K562 (cell line): ENCODE measurements at regions not wholly inside any gene's neighbourhood (a gene's known extent, or its start where the extent isn't known, plus 50 kb on each side); places are given as distances from the start of the nearest gene placed in this dataset.

ENCODE experiments used
- ATAC-seq: fragments of 200-7000 bp; cut with Tn5 transposase; 3 replicates; pipeline ENCODE4 v1.9.1; 2020; ENCODE audit warnings: moderate library complexity
- BruUV-seq: library from RNA; stranded (reverse); fragments of 400-500 nt; replicated peaks from 2 replicates; lab custom pipeline; 2021; lab: Mats Ljungman, UMichigan
- CTCF ChIA-PET: fragments of 300-600 bp; formaldehyde crosslinking; extraction: SDS; loops from one replicate; lab custom pipeline; 2021; ENCODE audit warnings: low intra/inter-chr PET ratio; lab: Yijun Ruan, JAX
- POLR2A ChIA-PET: fragments of 300-600, 350-650 bp; sonication (Branson Sonifier 250); formaldehyde crosslinking; extraction: SDS; loops from one replicate; lab custom pipeline; 2021; ENCODE audit warnings: antibody characterized with exemption, inconsistent platforms; lab: Yijun Ruan, JAX
- DNase-seq, 4 experiments: peaks; one replicate each; pipeline versions ENCODE4 v3.0.0 to v3.0.0-alpha.2; 2011 to 2018; ENCODE audit warnings: low spot score in 3 of 4, mixed read lengths in 3 of 4; ENCODE audit errors: extremely low read depth in 1 of 4
- FAIRE-seq: peaks from 2 replicates; lab custom pipeline; 2011; peaks lifted over from hg19 to GRCh38; lab: Jason Lieb, UNC
- H2AFZ ChIP-seq: 2 replicates; pipeline ENCODE4 v1.6.0; 2011; ENCODE audit warnings: low read depth, low read length, control low read depth, inconsistent platforms
- H3K27ac ChIP-seq: fragments of 200-600 bp; 3 replicates; pipeline ENCODE4 v1.8.0; 2011; ENCODE audit warnings: low read depth, mild to moderate bottlenecking, control low read depth, inconsistent platforms, low read length, moderate library complexity, mixed read lengths; ENCODE audit errors: extremely low read depth
- H3K27me3 ChIP-seq, 2 experiments: fragments of 300-600 bp in 1 of 2; 2 replicates in 1 of 2; 3 replicates in 1 of 2; pipeline versions ENCODE4 v1.6.0 to v1.8.0; 2011; ENCODE audit warnings: inconsistent platforms in 2 of 2, low read length in 2 of 2, mild to moderate bottlenecking in 1 of 2, mixed read lengths in 1 of 2, moderate library complexity in 1 of 2; ENCODE audit not compliant: control insufficient read depth in 2 of 2, insufficient read depth in 2 of 2
- H3K36me3 ChIP-seq: fragments of 300-600 bp; 3 replicates; pipeline ENCODE4 v1.8.0; 2011; ENCODE audit warnings: mild to moderate bottlenecking, low read length, inconsistent platforms; ENCODE audit not compliant: control insufficient read depth, insufficient read depth
- H3K4me1 ChIP-seq, 2 experiments: fragments of 200-600 bp in 1 of 2; replicated peaks in 1 of 2; 2 replicates in 1 of 2; 3 replicates in 1 of 2; pipeline versions ENCODE4 v1.5.1 to v1.8.0; 2011; ENCODE audit warnings: inconsistent platforms in 2 of 2, low read length in 2 of 2, mild to moderate bottlenecking in 1 of 2, mixed read lengths in 1 of 2, moderate library complexity in 1 of 2; ENCODE audit not compliant: control insufficient read depth in 2 of 2, insufficient read depth in 2 of 2
- H3K4me2 ChIP-seq: 2 replicates; pipeline ENCODE4 v1.6.1; 2011; ENCODE audit warnings: low read length, control low read depth, inconsistent platforms, mixed read lengths; ENCODE audit not compliant: insufficient read depth
- H3K4me3 ChIP-seq: fragments of 200-600 bp; sonication (generic), shearing (Covaris generic); 2 replicates; pipeline ENCODE4 v1.5.1; 2016; ENCODE audit warnings: control low read depth, inconsistent platforms
- H3K79me2 ChIP-seq: fragments of 200-600 bp; 3 replicates; pipeline ENCODE4 v1.8.0; 2011; ENCODE audit warnings: low read length, inconsistent platforms; ENCODE audit not compliant: control insufficient read depth, insufficient read depth
- H3K9ac ChIP-seq, 2 experiments: 2 replicates each; pipeline versions ENCODE4 v1.6.0 to v1.6.1; 2011; ENCODE audit warnings: low read depth in 2 of 2, low read length in 2 of 2, control low read depth in 1 of 2, inconsistent platforms in 1 of 2, mild to moderate bottlenecking in 1 of 2, mixed read lengths in 1 of 2; ENCODE audit not compliant: insufficient read depth in 1 of 2
- H3K9me1 ChIP-seq: one replicate; pipeline ENCODE4 v1.6.0; 2011; ENCODE audit warnings: inconsistent platforms, mild to moderate bottlenecking, low read length, moderate library complexity; ENCODE audit not compliant: control insufficient read depth, insufficient read depth
- H3K9me3 ChIP-seq: replicated peaks from 2 replicates; pipeline ENCODE4 v1.5.1; 2011; ENCODE audit warnings: low read depth, low read length, inconsistent platforms; ENCODE audit not compliant: control insufficient read depth, insufficient read depth
- H4K20me1 ChIP-seq: replicated peaks from 2 replicates; pipeline ENCODE4 v1.6.1; 2011; ENCODE audit warnings: low read length, inconsistent platforms, mixed read lengths; ENCODE audit not compliant: control insufficient read depth, insufficient read depth
- BRCA1 ChIP-seq, 2 experiments: fragments of 450-650 bp in 1 of 2; sonication (generic) in 1 of 2; formaldehyde crosslinking in 1 of 2; IDR thresholded peaks; 2 replicates each; pipeline versions ENCODE4 v1.5.0 to v1.6.1; 2017 to 2020; ENCODE audit warnings: mild to moderate bottlenecking in 1 of 2, missing genetic modification reagents in 1 of 2
- CBX5 ChIP-seq: IDR thresholded peaks from 2 replicates; pipeline ENCODE4 v1.6.1; 2014; ENCODE audit warnings: low read depth, borderline replicate concordance
- ELF2 ChIP-seq: fragments of 250-450 bp; sonication (Bioruptor Pico); IDR thresholded peaks from 2 replicates; pipeline ENCODE4 v1.5.0; 2021; ENCODE audit warnings: mild to moderate bottlenecking
- HIVEP1 ChIP-seq: fragments of 250-450 bp; sonication (Bioruptor Pico); IDR thresholded peaks from 2 replicates; pipeline ENCODE4 v1.4.0; 2020; ENCODE audit warnings: mild to moderate bottlenecking
- PRMT5 ChIP-seq: sonication (generic); formaldehyde crosslinking; IDR thresholded peaks from 2 replicates; pipeline ENCODE4 v1.5.0; 2020; ENCODE audit warnings: missing genetic modification reagents
- PTTG1 ChIP-seq: fragments of 450-650 bp; IDR thresholded peaks from 2 replicates; pipeline ENCODE4 v1.6.1; 2016; ENCODE audit warnings: low read depth, mild to moderate bottlenecking, missing genetic modification characterization, missing compliant biosample characterization
- SMARCB1 ChIP-seq: IDR thresholded peaks from 2 replicates; pipeline ENCODE4 v1.6.1; 2011; ENCODE audit warnings: improper control_type of control experiment, low read depth; ENCODE audit not compliant: insufficient read length
- TFAM ChIP-seq: fragments of 250-450 bp; sonication (Bioruptor Pico); conservative IDR thresholded peaks from 2 replicates; pipeline ENCODE4 v1.5.0; 2021; ENCODE audit warnings: mild to moderate bottlenecking, moderate library complexity
- ZBTB17 ChIP-seq: fragments of 450-650 bp; formaldehyde crosslinking; IDR thresholded peaks from 2 replicates; pipeline ENCODE4 v1.4.0; 2020; ENCODE audit warnings: mild to moderate bottlenecking
- WGBS: fragments of 100-300 bp; shearing (Covaris generic); methylation state at CpG from one replicate; pipeline ENCODE4 v1.1.6; 2016; ENCODE audit warnings: low coverage, mixed read lengths; ENCODE audit not compliant: insufficient coverage; ENCODE audit errors: missing lambda C conversion rate; 5-methylcytosine and 5-hydroxymethylcytosine counted together
- in situ Hi-C: fragments of 300-500 bp; cut with MboI; formaldehyde crosslinking; loops from 4 replicates; pipeline ENCODE4 v1.15.0; 2018; ENCODE audit warnings: inconsistent platforms, mixed read lengths
- intact Hi-C: fragments of 100-400 bp; cut with micrococcal nuclease; formaldehyde crosslinking; loops from 2 replicates; pipeline ENCODE4 v1.14.2; 2022
- TF ChIP-seq, protein P1 (sequence below): fragments of 450-650 bp; IDR thresholded peaks from 2 replicates; pipeline ENCODE4 v1.6.1; 2016; ENCODE audit warnings: borderline replicate concordance

DNA sequence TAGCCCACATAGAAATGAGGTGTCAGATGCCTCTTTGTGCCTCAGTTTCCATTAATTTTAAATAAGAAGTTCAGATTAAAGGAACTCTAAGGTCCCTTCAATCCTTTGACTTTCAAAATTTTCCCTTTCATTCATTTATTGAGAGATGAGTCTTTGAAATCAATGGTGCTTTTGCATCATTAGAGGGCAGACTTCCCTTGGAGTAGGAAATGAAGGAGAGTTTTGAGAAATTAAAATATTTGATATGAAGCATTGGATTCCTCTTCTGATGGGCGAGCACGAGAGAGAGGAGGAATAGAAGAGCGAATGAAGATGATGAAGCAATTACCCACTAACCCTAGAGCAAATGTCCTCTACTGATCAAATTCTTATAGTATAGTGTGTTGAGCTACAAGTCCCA is 105.7 kb downstream of the EDN1 start:
- no peak overlapping the region for H3K9ac ChIP-seq
- no peak overlapping the region for H3K4me2 ChIP-seq
- TF ChIP-seq TFAM (no peak), ZBTB17 (no peak), PRMT5 (CRISPR knock-in tag) (no peak)
- TF ChIP-seq, protein P1, sequence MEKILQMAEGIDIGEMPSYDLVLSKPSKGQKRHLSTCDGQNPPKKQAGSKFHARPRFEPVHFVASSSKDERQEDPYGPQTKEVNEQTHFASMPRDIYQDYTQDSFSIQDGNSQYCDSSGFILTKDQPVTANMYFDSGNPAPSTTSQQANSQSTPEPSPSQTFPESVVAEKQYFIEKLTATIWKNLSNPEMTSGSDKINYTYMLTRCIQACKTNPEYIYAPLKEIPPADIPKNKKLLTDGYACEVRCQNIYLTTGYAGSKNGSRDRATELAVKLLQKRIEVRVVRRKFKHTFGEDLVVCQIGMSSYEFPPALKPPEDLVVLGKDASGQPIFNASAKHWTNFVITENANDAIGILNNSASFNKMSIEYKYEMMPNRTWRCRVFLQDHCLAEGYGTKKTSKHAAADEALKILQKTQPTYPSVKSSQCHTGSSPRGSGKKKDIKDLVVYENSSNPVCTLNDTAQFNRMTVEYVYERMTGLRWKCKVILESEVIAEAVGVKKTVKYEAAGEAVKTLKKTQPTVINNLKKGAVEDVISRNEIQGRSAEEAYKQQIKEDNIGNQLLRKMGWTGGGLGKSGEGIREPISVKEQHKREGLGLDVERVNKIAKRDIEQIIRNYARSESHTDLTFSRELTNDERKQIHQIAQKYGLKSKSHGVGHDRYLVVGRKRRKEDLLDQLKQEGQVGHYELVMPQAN, result no peak
- H3K4me1 ChIP-seq, result no peaks in the 10 kb centered on the region
- WGBS, result 0% methylated on average over 3 of the region's 3 CpGs
- ChIA-PET CTCF (no interaction called here), POLR2A (no interaction called here)
- H3K27ac ChIP-seq, result no peak overlapping the region
- ATAC-seq (no peak), FAIRE-seq (no peak), DNase-seq (no peak)
- H3K36me3 ChIP-seq, result no peaks in the 10 kb centered on the region
- H4K20me1 ChIP-seq, result no peaks in the 10 kb centered on the region
- H2AFZ ChIP-seq, result no peak overlapping the region
- no TSS peak for BruUV-seq
- H3K4me3 ChIP-seq, result no peak overlapping the region
- no peaks in the 10 kb centered on the region for H3K79me2 ChIP-seq
- no peaks in the 10 kb centered on the region for H3K9me3 ChIP-seq
- intact Hi-C loops, result no loop called here
- no peaks in the 10 kb centered on the region for H3K9me1 ChIP-seq
- in situ Hi-C loops, result no loop called here
- H3K27me3 ChIP-seq, result no peaks in the 10 kb centered on the region

DNA sequence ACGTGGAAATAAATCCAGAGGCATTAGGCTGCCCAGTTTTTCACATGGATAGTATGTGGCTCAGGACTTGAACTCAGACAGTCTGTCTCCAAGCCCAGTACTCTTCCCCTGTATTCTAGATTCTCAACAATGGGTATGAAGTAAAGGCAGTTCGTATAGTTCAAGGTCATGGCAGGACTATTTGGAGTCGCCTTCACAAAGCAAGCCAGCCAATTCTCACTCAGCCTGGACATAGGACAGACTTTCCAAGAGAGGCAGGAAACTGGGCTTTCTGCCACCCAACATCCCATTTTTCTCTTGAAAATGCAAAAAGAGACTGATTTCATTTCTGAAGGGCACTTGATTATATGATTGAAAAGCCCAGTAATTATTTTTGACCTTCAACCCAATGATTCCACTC is 111.0 kb downstream of the EDN1 start:
- WGBS, result 1% methylated on average over 3 of the region's 3 CpGs
- Histone ChIP-seq H3K9me1 (no peaks in the 10 kb centered on the region), H2AFZ (no peak overlapping the region), H3K4me3 (no peak overlapping the region), H3K79me2 (no peaks in the 10 kb centered on the region), H3K9ac (no peak overlapping the region), H3K4me2 (no peak overlapping the region), H4K20me1 (no peaks in the 10 kb centered on the region), H3K27ac (no peak overlapping the region), H3K9me3 (no peaks in the 10 kb centered on the region), H3K36me3 (no peaks in the 10 kb centered on the region), H3K27me3 (no peaks in the 10 kb centered on the region), H3K4me1 (no peaks in the 10 kb centered on the region)
- DNase-seq, result no peak
- in situ Hi-C loops, result no loop called here
- TF ChIP-seq BRCA1 (IDR thresholded peaks at IDR 0.05) (no peak), BRCA1 (CRISPR knock-in tag; IDR thresholded peaks at IDR 0.05) (no peak), ELF2 (CRISPR knock-in tag) (no peak), PRMT5 (CRISPR knock-in tag) (no peak), HIVEP1 (CRISPR knock-in tag) (no peak), SMARCB1 (no peak), PTTG1 (no peak), CBX5 (no peak)
- BruUV-seq, result no TSS peak
- POLR2A ChIA-PET, result no interaction called here
- intact Hi-C loops, result no loop called here
- FAIRE-seq, result no peak
- no peak for ATAC-seq
- CTCF ChIA-PET, result no interaction called here
